ENCODE measurements at regions not wholly inside any gene's neighbourhood (a gene's known extent, or its start where the extent isn't known, plus 50 kb on each side); places are given as distances from the start of the nearest gene placed in this dataset.

- no peak for DNase-seq (ENCODE audit: low read depth)
- Histone ChIP-seq H3K27me3 (ENCODE audit: control insufficient read depth, insufficient read depth, low read length) (no peaks in the 10 kb centered on the region), H3K36me3 (ENCODE audit: control insufficient read depth, insufficient read depth, low read length) (peaks cover 1% of the 10 kb centered on the region), H3K4me3 (ENCODE audit: low read depth, low read length) (no peak overlapping the region)
- no peak for FAIRE-seq
- TF ChIP-seq CTCF (IDR thresholded peaks at IDR 0.05; ENCODE audit: insufficient read depth, low read length, severe bottlenecking) = no peak
Measured at GRCh38 chr7:130921391-130922180, 187.6 kb upstream of the KLF14 start.

GRCh38 chr7:130922206-130923112 is 188.5 kb upstream of the KLF14 start:
- no peaks in the 10 kb centered on the region for H3K27me3 ChIP-seq (ENCODE audit: control insufficient read depth, insufficient read depth, low read length)
- peaks cover 2% of the 10 kb centered on the region for H3K36me3 ChIP-seq (ENCODE audit: control insufficient read depth, insufficient read depth, low read length)
- H3K4me3 ChIP-seq (ENCODE audit: low read depth, low read length) = no peak overlapping the region
- TF ChIP-seq CTCF (IDR thresholded peaks at IDR 0.05; ENCODE audit: insufficient read depth, low read length, severe bottlenecking) = no peak
- FAIRE-seq (no peak), DNase-seq (ENCODE audit: low read depth) (no peak)

- Histone ChIP-seq H3K36me3 (ENCODE audit: control insufficient read depth, insufficient read depth, low read length) (peaks cover 3% of the 10 kb centered on the region), H3K27me3 (ENCODE audit: control insufficient read depth, insufficient read depth, low read length) (no peaks in the 10 kb centered on the region), H3K4me3 (ENCODE audit: low read depth, low read length) (no peak overlapping the region)
- TF ChIP-seq CTCF (IDR thresholded peaks at IDR 0.05; ENCODE audit: insufficient read depth, low read length, severe bottlenecking) = no peak
- DNase-seq (ENCODE audit: low read depth) (no peak), FAIRE-seq (no peak)
Measured at GRCh38 chr7:130923365-130923764, 189.4 kb upstream of the KLF14 start.

GRCh38 chr7:130923930-130924329 is 189.9 kb upstream of the KLF14 start:
- Histone ChIP-seq H3K36me3 (ENCODE audit: control insufficient read depth, insufficient read depth, low read length) (peaks cover 3% of the 10 kb centered on the region), H3K27me3 (ENCODE audit: control insufficient read depth, insufficient read depth, low read length) (no peaks in the 10 kb centered on the region), H3K4me3 (ENCODE audit: low read depth, low read length) (no peak overlapping the region)
- no peak for FAIRE-seq
- TF ChIP-seq CTCF (IDR thresholded peaks at IDR 0.05; ENCODE audit: insufficient read depth, low read length, severe bottlenecking) = no peak
- DNase-seq (ENCODE audit: low read depth) = no peak

GRCh38 chr7:130925136-130925794 is 191.3 kb upstream of the KLF14 start:
- no peak overlapping the region for H3K4me3 ChIP-seq (ENCODE audit: low read depth, low read length)
- TF ChIP-seq CTCF (IDR thresholded peaks at IDR 0.05; ENCODE audit: insufficient read depth, low read length, severe bottlenecking) = no peak
- DNase-seq (ENCODE audit: low read depth) = no peak
- H3K27me3 ChIP-seq (ENCODE audit: control insufficient read depth, insufficient read depth, low read length) = no peaks in the 10 kb centered on the region
- H3K36me3 ChIP-seq (ENCODE audit: control insufficient read depth, insufficient read depth, low read length) = peaks cover 3% of the 10 kb centered on the region
- no peak for FAIRE-seq

All from bronchial epithelial cell (primary cell).